Loucy (cell line): ENCODE measurements at regions not wholly inside any gene's neighbourhood (a gene's known extent, or its start where the extent isn't known, plus 50 kb on each side); places are given as distances from the start of the nearest gene placed in this dataset.

Source experiments
- EZH2phosphoT487 ChIP-seq: fragments of 200-600 bp; IDR thresholded peaks from 2 replicates; pipeline ENCODE4 v1.6.1; 2018; ENCODE audit warnings: antibody characterized with exemption, mild to moderate bottlenecking, moderate library complexity, borderline replicate concordance
- TF ChIP-seq, protein P1 (sequence below): fragments of 200-600 bp; sonication (generic); conservative IDR thresholded peaks from 2 replicates; pipeline ENCODE4 v1.5.1; 2014; ENCODE audit warnings: mild to moderate bottlenecking, antibody characterized with exemption, low read length

GRCh38 chr2:2877427-2877826, 500.2 kb downstream of the EIPR1 start:
- TF ChIP-seq, protein P1, sequence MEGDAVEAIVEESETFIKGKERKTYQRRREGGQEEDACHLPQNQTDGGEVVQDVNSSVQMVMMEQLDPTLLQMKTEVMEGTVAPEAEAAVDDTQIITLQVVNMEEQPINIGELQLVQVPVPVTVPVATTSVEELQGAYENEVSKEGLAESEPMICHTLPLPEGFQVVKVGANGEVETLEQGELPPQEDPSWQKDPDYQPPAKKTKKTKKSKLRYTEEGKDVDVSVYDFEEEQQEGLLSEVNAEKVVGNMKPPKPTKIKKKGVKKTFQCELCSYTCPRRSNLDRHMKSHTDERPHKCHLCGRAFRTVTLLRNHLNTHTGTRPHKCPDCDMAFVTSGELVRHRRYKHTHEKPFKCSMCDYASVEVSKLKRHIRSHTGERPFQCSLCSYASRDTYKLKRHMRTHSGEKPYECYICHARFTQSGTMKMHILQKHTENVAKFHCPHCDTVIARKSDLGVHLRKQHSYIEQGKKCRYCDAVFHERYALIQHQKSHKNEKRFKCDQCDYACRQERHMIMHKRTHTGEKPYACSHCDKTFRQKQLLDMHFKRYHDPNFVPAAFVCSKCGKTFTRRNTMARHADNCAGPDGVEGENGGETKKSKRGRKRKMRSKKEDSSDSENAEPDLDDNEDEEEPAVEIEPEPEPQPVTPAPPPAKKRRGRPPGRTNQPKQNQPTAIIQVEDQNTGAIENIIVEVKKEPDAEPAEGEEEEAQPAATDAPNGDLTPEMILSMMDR, result no peak
- no peak for TF ChIP-seq EZH2phosphoT487
